ENCODE measurements at regions not wholly inside any gene's neighbourhood (a gene's known extent, or its start where the extent isn't known, plus 50 kb on each side); places are given as distances from the start of the nearest gene placed in this dataset.

DNA sequence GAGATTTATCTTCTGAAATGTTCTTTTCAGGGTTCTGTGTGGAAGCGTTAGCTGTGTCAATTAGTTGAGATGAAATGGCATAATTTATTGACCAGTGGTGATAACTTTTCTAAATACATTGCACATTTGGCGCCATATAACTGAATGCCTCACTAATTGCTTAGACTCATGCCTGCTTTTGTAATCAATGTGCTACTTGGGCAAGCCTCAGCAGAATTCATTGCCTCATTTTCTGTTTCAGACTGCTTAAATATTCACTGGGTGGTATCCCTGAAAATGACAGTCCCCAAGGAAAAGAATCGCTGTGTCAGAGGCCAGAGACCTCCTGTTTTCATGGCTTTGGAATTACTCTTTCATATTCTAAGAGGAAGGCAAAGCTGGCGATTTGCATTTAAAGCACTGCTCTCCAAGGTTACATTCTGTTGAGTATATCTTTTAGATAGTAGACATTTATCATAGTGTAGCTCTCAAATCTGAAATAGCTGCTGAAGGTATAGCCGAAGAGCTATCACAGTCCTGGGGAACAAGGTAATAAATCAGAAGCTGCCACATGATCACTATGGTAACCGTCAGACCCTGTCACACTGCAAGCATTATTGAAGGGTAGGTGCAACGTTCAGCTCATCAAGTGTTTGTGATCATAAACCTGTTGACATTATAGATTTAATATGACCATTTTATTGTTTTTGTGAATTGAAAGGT, 297.3 kb upstream of the E2F7 start:
- DNase-seq (ENCODE audit: low read depth): no peak

DNA sequence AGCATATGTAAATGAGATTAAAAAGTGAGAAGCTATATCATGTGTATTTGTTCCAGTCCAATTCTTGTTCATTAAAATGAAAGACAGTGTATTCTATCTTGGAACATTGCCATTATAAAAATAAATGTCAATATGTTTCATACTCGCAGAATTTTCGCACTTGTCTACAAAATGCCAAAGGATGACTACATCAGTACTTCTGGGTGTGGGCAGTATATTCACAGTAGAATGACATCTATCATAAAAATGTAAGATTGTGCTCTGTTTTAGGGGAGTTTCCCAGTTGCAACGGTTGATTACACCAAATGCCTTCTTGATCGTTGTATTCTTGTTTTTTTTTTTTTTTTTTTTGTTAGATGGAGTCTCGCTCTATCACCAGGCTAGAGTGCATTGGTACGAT, 292.3 kb upstream of the E2F7 start:
- no peak for DNase-seq (ENCODE audit: low read depth)

DNA sequence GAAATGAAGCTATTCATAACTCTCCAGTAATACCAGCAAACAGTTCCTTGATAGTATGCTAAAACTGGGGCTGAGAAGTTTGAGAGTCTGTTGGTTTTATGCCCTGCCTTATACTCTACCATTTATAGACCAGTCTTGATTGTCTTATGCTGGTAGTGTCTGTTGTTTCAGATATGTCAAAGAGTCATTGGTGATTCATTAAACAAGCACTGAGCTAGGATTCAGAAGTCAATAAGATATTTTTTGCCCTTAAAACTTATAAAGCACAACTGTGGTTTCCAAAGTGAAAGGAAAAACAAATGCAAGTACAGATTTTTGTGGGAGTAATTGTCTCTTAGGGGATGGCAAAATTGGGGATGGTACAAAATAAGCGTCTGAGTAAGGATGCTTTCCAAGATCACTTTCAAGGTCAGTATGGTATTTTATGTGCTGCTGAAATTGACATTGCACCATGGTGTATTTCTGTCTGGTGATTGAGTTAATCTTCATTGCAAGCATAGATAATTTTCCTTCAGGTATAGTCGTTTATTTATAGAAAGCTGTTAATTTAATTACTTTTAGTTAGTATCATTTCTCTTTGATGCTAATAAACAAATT, 289.5 kb upstream of the E2F7 start:
- DNase-seq (ENCODE audit: low read depth): peak; percentile 50

DNA sequence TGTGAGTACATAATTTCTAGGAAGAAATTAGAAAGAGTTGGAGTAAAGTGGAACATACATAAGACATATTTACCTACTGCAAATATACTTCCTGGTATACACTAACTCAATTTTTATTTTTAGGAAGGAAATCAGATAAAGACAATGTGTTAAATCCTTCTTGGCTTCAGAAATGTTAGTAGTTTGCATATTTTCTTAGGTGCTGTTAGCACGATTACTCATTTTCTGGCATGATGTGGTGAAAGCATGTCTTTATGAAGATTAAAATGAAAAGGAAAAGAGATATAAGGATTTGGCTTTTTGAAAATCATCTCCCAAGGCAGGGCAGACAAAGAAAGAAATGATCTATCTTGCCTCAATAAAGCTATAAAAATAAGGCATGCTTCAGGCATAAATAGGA, 287.6 kb upstream of the E2F7 start:
- no peak for DNase-seq (ENCODE audit: low read depth)

DNA sequence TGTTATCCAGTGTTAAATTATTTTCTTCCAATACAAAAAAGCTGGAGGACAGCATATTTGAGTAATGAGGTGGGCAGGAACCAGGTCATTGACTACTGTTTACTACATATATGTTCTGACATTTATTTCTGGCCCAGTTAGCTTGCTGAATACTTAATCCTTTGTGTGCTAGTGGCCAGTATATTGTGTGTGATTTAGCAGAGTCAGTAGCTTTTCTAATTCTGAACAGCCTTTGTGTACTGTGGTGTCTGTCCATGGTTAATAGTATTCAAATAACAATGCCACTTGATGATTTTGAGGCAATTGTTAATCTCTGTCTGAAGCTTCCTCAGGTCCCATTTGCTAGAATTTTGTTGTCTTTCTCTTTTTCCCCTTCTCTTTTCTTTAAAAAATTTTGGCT, 286.5 kb upstream of the E2F7 start:
- DNase-seq (ENCODE audit: low read depth): no peak

DNA sequence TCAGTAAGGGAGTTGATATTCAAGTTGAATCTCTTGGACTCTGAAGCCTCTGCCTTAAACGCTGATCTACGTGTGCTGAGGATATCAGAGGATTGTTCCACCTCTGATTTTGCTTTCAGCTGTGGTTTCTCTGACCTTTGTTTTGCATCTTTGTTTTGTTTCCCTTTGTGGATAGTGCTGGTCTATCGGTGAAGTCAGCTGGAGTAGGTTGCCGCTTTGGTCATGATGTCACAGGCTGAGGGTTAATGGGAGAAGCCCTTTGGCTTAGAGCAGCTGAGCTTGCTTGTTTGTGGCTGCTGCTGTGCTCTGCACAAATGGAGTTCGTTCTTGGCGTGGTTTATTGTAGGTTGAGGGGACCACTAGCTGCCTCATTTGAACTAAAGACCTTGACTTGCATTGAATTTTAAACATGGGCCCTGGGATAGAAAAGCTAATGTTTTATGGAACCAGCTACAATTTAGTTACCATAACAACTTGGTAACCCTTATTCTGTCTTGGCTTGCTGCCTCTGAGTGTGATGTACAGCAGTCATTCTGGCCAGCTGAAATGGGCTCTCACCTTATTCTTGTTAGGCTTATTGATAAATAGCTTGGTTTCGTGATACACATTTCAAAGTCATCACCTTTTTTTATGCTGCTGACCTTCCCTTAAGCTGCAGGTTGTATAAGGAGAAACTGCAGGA, 284.5 kb upstream of the E2F7 start:
- DNase-seq (ENCODE audit: low read depth): no peak

DNA sequence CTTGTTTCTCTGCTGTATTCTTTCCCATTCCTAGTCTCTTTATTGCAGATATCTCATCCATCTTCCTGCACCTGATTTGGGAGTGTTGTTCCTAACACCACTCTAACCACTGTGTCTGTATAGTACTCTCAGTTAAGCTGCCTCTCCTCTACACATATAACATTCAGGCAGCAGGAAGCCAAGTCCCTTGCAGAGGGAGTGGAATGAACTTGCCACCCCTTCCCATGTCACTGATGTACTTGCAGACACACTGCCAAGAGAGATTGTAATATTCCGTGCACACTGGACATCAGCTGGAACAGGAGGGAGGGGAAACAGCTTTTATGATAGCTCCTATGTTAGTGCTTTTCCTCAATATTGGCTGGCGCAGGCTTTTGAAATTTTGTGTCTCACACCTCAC, 281.6 kb upstream of the E2F7 start:
- no peak for DNase-seq (ENCODE audit: low read depth)

DNA sequence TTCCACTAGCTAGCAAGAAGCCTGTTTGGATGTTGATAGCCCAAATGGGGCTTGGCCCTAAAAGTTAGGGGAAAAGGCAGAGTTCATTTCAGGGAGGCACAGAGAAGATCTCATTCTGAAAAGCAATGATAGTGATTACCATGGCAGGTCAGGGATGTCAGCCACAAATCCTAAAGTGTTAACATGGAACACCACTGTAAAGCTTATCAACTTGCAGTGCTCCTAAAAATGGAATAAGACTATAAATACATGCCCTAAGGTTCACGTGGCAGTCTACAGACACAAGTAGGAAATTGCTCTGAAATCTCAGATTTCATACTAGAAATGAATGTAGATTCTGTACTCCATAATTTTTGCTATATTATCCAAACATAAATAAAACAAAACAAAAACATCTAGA, 280.0 kb upstream of the E2F7 start:
- DNase-seq (ENCODE audit: low read depth): no peak

DNA sequence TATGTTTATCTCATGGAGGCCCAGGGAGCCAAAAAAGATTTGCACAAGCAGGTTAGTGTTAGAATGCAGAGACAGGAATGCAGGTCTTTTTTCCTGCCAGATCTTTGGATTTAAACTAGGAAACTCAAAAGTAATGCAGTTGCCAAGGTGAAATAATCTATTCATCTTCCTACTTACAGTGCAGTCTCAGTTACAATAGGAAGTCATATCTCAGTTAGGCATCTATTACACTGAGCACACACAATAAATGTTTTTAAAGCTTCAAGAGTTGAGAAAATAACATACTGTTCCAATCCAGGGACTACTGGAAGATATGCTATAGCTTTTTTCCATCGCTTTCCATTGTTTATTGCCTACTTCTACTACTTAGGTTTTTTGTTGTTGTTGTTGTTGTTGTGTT, 279.3 kb upstream of the E2F7 start:
- no peak for DNase-seq (ENCODE audit: low read depth)

DNA sequence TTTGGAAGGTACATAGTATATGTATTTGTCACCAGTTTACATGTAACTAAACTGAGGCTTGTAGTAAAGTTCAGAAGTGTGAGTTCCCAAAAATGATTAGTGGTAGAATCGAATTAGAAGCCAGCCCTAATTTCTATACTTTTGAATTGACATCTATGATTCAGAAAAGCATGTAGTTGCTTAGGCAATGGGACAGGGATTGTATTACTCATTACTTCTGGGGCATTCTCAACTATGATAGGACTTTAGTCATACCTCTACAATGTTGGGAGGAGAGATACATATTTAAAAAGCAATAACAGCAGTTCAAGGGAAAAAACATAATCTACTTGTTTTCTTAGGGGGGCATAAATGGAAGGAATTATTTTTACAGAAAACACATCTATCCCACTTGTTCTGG, 277.9 kb upstream of the E2F7 start:
- DNase-seq (ENCODE audit: low read depth): peak; percentile 42

DNA sequence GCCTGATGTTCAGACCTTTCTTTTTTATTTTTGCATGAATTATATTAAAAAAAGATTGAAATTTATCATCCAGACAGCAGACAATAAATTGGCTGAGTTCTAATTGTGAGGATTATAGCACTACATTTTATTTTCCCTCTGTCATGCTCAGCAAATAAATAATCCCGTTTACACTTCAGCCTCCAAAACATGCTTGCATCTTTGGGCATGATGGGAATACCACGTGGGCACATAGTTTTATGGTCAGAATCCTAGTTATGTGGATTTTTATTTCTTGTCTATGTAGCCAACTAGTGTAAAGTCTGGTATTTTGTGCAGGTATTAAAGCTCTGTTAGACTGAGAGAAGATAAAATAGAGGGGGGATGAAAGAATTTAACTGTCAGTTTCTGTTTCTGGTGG, 276.9 kb upstream of the E2F7 start:
- DNase-seq (ENCODE audit: low read depth): no peak

DNA sequence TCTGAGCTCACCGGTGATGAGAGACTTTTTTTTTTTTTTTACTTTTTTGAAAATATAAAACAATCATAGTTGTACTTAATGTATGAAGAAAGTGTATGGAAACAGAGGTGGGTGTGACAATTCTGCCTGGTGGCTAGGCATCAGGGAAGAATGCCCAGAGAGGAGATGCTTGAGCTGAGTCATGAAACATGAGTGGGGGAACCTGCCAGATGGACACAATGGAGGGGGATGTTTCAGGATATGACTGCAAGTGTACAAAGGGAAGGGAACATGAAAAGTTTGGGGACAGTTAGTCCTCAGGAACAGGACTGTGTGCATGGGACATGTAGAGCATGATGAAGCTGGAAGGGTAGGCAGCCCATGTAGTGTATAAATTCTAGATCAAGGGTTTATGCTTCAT, 274.2 kb upstream of the E2F7 start:
- peak; percentile 79 for DNase-seq (ENCODE audit: low read depth)

DNA sequence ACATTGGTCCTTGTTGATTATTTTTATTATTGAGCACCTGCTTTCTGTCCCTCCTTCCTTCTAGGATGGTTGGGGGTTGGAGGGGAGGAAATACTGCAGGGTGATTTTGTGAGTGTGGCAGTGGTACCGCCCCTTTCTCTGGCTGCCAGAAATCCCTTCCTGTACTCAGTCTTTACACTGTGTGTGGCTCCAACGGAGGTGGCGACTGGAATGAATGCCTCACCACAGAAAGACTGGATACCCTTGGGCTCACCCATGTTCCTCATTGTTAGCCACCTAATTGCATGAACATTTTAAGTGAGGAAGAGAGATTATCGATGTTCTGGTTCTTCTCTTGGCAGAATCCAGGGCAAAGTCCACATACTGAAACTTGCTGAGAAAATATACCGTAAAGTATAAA, 272.0 kb upstream of the E2F7 start:
- no peak for DNase-seq (ENCODE audit: low read depth)

DNA sequence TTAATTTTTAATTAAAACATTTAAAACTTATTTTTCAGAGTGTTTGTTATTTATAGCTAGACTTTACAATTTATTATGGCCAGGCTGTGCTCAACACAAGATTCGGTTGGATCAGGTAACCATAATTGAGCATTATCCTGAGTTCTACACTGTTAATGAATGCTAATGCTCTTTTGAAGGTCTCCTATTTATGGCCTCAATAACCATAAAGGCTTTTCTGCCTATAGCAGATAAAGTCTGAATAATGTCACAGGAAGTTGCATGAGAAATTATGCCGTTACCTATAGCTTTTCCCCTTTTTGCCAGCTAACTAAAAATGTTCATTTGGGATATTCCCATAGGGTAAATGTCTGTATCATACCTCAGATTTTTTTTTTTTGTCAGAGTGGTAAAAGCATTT, 269.4 kb upstream of the E2F7 start:
- no peak for DNase-seq (ENCODE audit: low read depth)

DNA sequence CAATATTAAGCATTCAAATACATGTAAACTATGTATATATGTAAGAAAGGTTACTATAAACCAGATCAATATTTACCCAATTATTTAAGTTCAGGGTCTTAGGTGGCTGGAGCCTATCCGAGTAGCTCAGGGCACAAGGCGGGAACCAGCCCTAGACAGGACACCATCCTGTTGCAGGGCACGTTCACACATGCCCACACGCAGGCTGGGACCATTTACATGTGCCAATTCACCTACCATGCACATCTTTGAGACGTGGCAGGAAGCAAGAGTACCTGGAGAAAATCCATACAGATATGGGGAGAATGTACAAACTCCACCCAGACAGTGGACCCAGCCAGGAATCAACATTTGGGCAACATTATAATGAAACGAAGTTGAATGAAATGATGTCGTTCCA, 263.0 kb upstream of the E2F7 start:
- no peak for DNase-seq (ENCODE audit: low read depth)

DNA sequence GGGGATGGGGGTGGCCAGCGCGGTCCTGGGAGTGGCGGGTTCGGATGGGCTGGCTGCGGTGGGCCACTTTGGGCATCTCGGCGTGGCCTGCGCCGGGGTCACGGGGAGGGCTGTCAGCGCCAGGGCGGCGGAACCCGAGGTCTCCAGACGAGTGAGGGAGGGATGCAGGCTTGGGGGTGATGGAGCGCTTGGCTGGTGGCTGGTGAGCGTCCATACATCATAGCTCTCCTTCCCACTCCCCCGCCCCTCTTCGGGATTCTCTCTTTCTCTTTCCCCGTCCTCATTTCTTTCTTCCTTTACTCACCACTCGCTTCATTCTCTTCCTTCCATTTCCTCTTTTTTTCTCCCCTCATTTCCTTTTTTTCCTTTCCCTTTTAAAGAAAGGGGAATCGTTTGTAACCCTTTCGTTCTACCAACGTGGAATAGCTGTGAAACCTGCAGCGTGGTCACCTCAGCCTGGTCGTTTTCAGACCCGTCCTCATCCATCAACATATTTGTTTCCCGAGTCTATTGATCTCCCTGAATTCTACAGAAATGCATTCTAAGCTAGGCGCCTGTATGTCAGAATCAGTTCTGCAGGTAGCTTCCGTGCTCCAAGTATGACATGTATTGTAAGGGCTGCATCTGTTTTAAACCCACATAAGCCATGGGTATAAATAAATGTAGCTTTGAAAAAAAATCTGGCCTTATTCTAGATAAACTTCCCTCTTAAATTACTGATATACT, 260.3 kb upstream of the E2F7 start:
- no peak for DNase-seq (ENCODE audit: low read depth)

DNA sequence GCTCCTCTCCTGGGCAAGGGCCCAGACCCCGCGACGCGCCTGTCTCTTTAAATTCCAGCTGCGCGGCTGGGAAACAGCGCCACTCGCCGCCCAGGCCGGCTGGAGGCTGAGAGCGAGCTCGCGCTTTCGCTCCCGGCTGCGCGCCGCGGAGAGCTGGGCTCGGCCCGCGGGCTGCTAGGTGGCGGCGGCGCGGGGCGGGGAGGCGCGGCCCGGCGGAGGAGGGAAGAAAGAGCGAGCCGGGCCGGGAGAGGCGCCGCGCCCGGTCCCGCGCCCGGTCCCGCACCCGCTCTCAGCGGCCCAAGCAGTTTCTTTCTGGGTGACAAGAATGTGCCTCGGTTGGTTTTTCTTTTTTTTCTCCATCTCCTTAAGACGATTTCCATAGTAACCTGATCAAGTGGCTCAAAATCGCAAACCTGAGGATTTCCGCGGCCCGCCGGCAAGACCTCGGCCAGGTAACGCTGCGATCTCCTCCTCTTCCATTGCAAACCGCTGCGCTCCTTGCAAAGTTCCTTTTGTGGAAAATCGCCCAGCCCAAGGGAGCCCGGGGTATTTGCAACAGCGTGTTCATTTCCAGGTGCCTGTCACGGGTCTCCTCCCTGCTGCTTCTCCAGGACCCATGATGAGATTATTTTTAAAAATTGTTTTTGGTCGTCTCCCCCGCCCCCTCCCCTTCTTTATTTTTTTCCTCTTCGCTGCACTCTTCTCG, 259.5 kb upstream of the E2F7 start:
- peak; percentile 69 for DNase-seq (ENCODE audit: low read depth)

DNA sequence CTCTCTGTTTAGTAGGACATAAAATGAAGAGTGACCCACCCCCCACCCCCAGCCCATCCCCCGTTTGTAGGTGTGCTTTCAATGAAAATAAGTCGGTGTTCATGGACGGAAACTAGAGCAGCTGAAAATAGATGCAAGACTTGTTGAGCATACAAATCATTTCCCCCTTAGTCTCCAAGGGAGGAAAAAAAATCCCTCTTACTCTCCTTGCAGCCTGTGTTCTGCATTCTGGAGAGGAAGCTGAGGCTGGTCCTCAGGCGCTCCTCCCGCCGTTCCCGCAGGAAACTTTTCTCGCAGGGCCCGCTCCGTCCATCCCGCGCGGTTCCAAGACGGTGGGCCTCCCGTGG, 259.0 kb upstream of the E2F7 start:
- DNase-seq (ENCODE audit: low read depth): no peak

DNA sequence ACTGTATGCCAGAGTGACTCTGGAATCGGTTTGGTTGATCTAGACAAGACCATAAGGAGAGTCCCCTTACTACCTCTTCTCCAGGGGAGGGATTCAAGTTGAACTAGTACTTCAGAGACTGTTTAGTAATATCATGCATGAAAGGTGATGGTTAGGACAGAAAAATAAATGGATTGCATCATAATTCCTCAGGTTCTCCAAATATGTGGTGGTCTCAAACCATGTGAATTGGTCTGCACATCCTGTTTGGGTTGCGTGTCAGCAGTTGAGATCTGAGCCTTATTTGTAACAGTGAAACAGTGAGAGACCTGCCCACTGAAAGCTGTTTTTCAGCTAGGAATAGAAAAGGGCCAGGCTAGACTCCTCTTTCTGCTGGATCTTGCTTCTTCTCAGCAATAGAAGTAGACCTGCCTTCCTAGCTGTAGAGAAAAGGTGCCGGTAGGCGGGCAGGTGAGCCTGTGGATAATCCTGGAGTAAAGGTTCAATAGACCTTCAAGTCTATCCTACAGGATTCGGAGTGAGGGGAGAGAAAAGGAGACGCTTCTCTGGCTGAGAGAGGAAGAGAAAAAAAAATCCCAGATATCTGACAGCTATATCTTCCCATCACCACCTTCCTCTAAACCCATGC, 258.5 kb upstream of the E2F7 start:
- no peak for DNase-seq (ENCODE audit: low read depth)

DNA sequence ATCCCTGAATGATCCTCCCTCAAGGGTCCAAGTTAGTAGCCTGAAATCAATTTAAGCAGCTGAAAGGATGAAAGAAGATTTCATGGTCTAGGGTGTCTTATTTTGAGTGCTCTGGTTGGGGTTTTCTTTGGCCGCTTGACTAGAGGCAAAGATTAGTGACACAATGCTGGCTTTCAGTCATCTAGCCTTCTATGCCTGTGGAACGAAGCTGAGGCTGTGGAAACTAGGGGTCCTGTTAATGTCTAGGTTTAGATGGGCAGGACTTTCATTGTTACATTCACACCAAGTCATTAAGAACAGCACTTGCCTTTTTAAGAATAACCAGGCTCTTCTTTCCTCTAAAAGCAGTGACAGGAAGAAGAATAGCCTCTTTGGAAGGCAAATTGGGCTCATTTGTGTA, 253.8 kb upstream of the E2F7 start:
- no peak for DNase-seq (ENCODE audit: low read depth)

DNA sequence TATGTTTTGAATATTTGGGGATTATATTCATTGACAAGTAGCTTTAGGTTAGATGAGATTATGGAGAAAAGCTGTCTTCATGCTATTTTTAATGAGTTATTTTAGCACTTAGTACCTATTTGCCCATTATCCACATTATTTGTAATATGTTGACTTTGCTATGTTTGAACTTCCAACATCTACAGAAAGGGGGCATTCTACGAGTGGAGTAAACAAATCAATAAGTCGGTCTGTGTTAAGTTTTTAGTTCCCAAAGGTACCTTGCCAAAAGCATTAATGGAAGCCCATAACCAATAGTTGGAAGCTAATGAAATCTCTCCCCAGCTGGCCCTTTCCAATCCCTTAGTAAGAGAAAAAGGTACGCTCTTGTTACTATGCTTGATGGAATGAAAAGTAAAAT, 250.0 kb upstream of the E2F7 start:
- no peak for DNase-seq (ENCODE audit: low read depth)
